NCI-H82 treated with DMSO at 0.1 percent for 48 hours (cell line): ENCODE measurements at regions not wholly inside any gene's neighbourhood (a gene's known extent, or its start where the extent isn't known, plus 50 kb on each side); places are given as distances from the start of the nearest gene placed in this dataset.
A peak's percentile ranks its signal among the peaks of the same experiment; 100 is the strongest.

Experiments
- DNase-seq: peaks from one replicate; lab custom pipeline; 2025; ENCODE audit not compliant: unreplicated experiment; lab: John Stamatoyannopoulos, UW

DNA sequence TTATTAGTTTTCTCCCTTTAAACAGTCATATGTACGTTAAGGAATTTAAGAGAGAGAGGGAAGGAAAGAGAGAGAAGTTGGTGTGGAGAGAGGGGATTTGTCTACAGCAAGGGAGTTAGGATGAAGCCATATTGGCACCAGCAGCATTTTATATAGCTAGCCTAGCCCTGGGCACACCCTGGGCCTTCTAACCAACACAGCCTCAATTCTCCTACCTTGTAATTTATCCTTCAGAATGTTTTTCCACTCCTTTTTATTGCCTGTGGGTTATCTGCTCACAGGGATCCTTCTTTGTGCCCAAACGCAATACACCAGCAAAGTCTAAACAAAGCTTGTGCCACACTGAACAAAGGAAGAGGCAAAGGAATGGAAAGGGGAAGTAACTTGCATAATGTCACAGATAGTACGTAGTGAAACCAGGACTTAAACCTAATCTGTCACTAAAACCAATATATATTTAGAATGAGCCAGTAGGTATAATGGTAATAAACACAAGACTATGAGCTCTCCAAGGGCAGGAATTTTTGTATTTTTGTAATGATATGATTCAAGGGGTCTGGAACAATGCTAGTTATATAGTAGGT lies 613.8 kb upstream of the TENM4 start:
- no peak for DNase-seq

- DNase-seq: no peak
These were observed 607.7 kb upstream of the TENM4 start for GRCh38 chr11:80048513-80048912.

DNA sequence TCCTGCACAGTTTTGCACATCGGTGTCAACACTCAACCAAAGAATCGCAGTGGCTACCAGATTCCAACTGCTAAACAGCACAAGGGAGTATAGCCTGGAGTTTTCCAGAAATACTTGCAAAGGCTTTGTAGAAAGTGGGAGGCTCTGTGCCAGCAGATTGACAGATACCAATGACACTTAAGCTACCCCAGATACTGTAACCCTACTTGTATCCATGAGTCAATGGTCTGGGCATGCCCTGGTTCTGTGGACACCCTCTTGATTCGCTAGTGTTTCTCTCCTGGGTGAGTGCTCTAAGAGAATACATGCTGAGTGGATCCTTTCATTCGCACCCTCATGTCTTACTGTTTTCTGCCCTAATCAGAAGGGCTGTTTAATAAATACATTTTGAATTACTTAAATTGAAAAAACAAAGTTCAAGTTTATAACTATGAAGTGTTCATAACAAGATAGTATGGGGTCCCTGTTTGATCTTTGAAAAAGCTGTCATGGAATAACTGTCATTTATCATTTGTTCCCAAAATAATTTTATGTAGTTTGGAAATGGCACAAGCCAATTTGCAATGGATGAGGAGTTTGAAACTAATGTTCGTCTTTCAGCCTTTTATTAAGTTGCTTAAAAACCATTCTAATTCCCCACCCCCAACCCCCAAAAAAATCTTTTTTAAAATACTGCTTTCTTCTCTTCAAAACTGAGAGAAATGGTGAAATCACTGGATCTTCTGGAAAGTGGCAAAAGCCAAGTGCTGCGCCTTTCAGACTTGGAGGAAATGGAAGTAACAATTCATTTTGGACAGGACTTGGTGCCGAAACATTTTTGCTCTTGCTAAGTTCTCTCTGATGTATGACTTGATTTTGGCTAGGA lies 600.5 kb upstream of the TENM4 start:
- no peak for DNase-seq

DNA sequence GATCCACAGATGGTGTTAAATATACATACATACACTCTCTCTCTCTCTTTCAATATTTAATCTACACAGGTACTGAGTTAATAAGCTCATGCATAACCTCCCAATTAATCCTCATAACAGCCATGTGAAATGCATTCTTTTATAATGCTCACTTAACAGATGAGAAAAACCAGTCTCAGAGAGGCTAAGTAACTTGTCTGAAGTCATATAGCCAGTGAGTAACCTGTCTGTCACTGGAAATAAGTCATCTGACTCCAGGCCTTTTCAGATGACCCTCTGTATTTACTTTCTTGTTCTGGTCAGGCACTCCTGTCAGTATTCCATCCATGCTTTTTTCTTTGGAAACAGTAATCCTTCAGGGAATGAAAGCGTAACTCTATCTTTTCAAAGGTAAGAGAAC lies 594.0 kb upstream of the TENM4 start:
- no peak for DNase-seq

- DNase-seq: no peak
These were observed 590.3 kb upstream of the TENM4 start for GRCh38 chr11:80031014-80031600.

DNA sequence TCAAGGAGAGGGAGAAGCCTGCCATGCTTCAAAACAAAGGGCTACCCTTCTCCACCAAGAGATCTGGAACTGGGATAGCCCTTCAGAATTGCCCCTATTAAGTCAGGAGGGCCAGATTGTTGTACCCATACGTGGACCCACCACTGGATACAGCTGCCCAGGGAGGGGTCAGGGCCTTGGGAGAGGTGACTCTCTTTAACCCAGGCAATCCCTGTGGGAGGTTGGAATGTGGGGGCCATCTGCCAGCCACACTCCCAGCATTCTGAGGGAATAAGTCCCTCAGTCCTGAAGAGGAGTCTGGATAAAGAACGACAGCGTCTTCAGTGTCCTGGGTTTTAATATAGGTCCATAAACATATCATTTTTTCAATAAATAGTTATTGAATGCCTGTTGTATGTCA lies 588.2 kb upstream of the TENM4 start:
- DNase-seq: no peak

DNA sequence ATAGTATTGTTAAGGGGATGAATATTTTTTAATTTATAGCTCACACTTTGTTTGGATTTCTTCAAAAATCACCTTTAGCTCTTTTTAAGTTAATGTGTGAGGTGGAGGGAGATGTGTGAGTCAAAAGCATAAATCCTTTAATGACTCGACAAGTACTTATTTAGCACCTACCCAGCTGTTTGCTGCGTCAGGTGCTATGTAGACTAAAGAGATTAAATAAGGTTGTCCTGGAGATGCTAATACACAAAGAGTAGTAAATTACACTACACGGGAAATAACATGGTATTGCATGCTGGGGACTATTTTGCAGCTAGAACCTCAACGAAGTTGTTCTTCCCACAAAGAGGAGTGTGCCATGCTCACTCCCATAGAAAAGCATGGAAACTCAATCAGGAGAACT lies 583.3 kb upstream of the TENM4 start:
- DNase-seq: peak; percentile 14

DNA sequence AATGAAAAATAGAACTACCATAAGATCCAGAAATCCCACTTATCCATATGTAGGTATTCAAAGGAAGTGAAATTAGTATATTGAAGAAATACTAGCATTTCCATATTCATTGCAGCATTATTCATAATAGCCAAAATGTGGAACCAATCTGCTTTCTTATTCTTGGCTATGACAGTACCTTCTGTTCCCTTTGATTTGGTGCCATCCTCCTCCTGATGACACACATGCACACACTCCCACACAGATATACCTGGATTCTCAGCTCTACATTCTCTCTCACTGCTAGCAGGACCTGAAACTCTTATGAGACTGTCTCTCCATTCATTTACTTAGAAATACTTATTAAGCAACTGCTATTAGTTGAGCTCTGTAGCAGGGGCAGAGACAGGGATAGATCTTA lies 582.6 kb upstream of the TENM4 start:
- DNase-seq: no peak

GRCh38 chr11:80010536-80010935 lies 569.7 kb upstream of the TENM4 start:
- DNase-seq: no peak

DNA sequence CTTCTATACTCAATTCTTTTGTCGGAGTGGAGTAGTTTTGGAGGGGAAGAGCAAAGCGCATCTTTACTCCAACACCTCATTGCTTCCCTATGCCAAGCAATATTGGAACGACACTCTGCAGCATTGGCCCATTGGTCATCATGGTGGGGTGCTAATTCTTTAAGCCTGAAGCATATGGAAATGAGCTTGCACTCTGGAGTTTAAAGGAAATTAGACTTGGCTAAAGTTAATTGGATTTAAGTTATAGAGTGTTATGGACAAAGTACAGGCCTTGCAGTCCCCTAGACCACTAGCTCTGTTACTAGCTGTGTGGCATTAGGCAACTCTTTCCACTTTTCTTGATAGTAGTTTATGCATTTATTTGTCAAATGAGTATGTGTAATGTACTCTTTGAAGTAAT lies 568.3 kb upstream of the TENM4 start:
- DNase-seq: peak; percentile 22

DNA sequence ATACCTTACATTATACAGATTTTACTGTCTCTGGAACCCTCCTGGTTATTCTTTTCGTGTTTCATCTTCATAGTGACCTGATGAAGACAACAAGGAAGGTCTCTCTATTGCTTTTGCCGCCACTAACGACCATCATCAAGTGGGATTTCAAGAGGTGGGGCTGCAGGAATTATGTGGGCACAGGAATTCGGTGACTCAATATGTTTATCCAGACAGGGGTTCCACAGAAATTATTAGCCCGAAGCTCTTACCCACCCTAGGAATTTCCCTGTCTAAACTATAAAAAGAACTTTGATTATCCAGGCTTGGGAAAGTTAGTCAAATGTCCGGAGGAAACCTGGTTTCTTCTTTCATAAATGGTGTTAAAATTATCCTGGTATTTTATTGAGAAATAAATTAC lies 566.8 kb upstream of the TENM4 start:
- DNase-seq: no peak

DNA sequence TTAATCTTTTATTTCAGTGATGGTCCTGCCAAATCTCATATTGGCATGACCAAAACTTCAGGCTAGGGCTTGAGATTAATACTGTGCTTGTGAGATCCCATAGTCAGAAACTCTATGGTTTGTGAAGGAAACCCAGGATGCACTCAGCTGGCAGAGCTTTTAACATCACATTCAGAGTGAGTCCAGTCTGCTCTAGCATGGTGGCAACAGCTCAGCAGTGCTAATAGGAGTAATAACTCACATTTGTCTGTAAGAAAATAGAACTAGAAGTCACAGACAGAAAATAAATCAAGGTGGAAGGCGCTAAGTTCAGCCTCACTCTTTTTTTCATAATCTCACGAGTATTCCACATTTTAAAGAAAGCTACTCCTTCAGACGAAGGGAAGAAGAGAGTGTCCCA lies 549.3 kb upstream of the TENM4 start:
- DNase-seq: no peak

GRCh38 chr11:79982185-79982584 lies 541.4 kb upstream of the TENM4 start:
- no peak for DNase-seq

DNA sequence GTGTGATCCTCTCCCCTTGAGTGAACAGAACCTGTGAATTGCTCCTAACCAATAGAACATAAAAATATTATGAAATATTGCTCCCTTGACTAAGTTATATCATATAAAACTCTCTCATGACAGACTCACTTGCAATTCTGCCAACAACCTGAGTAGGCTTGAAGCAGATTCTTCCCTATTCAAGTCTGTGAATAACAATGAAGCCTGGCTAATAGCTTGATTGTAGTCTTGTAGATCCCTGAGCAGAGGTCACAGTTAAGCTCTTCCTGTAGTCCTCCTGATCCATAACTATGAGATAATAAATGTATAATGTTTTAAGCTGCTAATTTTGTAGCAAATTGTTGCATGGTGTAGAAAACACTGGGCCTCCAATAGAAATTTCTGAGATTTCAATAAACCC lies 540.1 kb upstream of the TENM4 start:
- DNase-seq: no peak

DNA sequence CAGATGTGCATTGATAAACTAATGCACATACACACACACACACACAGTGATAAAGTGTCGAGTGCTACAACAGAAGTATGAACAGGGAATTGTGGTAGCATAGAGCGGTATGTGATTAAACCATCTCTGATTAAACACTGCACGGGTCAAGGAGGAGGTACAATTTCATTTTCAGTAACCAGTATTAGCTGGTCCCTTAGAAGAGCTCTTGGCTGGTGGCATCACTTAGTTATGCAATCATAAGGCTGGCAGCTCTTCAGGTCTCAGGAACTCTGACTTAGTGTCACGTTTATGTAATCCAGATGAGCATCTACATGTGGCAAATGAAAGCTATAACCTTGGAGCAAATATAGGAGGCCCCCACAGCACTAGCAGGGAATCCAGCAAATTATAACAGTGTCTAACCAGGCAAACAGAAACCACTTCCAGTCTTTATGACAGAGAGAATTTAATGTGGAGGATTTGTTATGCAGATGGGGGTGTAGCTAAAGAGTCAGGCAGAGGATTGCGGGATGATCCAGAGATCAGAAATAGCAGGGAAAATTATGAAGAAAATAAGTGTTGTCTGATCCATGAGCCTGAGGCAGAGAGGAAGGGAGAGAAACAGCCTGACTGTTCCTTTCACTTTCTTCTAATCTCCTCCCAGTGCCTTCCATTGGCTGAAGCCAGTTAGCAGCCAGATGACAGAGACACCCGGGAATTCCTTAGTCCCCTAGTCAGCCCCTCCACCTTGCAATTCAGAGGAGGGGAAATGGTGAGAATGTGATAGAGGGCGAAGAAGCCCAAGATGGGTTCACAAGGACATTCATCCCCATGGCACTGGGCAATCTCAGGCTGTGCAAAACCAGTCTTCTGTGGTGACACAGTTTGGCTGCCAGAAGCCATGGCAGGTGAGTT lies 533.1 kb upstream of the TENM4 start:
- DNase-seq: no peak

DNA sequence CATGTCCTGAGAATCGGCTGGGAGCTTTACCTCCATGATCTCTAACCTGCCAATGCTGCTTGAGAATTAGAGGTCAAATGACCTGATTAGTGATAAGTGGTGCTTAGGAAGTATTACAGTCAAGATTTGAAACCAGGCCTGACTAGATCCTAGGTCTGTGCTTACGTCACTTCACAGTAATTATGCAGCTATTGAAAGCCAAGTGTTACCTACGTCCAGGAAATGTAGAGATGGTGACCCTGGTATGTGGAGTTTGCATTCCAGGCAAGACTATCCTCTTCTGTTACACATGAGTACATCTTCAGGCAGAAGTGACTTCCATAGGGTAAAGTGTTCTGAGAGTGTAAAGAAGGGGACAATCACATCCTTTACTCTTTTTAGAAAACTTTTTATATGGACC lies 530.4 kb upstream of the TENM4 start:
- no peak for DNase-seq

GRCh38 chr11:79966592-79966991 lies 525.8 kb upstream of the TENM4 start:
- no peak for DNase-seq

DNA sequence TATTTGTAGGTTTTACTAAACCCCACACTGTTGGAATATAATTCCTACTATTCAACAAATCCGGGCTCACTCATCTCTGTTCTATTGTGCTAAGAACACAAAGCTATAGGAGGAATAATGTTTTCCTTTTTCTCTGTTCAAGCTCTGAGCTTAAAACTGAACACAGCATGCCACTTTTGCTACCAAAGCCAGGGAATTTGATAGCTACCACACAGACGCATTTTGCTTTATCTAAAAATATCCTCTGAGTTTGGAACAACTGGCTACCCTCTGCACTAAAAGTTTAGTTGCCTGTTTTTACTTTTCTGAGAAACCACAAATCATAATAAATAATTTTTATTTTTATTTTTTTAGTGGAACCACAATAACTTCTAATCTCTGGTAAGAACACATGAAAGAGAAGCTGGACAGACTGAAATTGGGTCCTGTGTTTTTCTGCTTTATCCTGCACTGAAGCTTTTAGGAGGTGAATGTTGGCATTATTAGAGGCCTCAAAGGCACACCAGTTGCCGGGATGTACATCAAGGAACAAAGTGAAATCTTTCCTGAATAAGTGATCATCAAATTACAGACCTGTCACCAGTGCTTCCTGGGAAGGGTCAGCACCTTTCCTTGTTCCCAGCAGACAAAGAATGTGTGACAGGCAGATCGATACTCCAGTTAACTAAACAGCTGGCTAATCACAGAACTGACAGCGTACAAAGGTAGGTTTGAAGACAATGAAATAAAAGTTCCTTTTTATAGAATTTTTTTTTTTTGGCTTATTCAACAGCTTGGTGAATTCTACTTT lies 523.2 kb upstream of the TENM4 start:
- no peak for DNase-seq

DNA sequence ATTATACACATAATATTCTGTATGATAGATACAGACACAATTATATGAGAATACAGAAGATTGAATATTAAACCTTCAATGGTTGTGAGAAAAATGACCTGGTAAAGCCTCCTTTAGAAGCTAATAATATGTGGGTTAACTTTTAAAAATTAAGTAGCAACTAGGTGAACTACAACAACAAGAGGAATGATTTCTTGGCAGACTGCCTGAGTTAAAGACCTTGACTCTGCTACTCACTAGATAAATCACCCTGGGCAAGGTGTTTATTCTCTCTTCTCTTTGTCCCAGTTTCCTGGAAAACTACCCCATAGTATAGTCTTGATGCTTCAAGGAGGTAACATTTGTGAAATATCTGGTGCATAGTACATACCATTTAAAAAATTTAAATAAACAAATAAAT lies 519.6 kb upstream of the TENM4 start:
- no peak for DNase-seq

- no peak for DNase-seq
These were observed 518.5 kb upstream of the TENM4 start for GRCh38 chr11:79959318-79959717.

DNA sequence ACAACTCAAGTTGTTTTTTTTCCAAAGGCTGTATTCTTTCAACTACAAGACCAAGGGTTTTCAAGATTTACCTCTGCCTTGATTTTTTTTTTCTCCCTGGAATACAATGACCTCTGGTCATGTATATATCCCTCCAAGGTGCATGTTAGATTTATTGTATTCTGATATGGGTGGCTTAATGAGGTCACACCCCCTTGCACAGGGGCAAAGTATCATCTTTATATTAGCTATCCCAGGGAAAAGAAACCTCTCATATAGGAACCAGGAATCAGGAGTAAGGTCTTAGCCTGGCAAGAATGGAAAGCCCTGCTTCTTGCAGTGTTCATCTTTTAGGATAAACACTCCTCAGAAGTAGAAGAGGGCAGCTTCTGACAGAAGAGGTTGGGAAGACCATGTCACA lies 516.9 kb upstream of the TENM4 start:
- no peak for DNase-seq
